ENCODE measurements at regions not wholly inside any gene's neighbourhood (a gene's known extent, or its start where the extent isn't known, plus 50 kb on each side); places are given as distances from the start of the nearest gene placed in this dataset.
A peak's percentile ranks its signal among the peaks of the same experiment; 100 is the strongest.

- peaks cover 4 to 25% (median 11%) of the 10 kb centered on the region in 11 donors for H3K9me3 Mint-ChIP-seq
- ATAC-seq: no peak
- peaks cover 4 to 6% (median 5%) of the 10 kb centered on the region in 5 donors for H3K36me3 Mint-ChIP-seq
- peak overlapping the region in 1 of 9 donors; percentile 41 for H3K27ac Mint-ChIP-seq
- ChIA-PET POLR2A (interaction anchor here (0.7 kb wide), 1 partner anchor 363 kb away, joined by 3 read pairs; no protein-coding TSS in a partner anchor), CTCF (interaction anchor here (1.0 kb wide), 1 partner anchor 17 kb away, joined by 4 read pairs; no protein-coding TSS in a partner anchor)
- peaks cover 0 to 26% (median 19%) of the 10 kb centered on the region in 7 donors for H3K4me1 Mint-ChIP-seq
- peaks cover 0 to 4% of the 10 kb centered on the region in 2 donors for H3K4me1 ChIP-seq (ENCODE audit: control insufficient read depth in 2 of 2, insufficient read depth in 2 of 2, low read length in 2 of 2)
- intact Hi-C loops (cut with micrococcal nuclease): no loop called here
- H3K27me3 ChIP-seq (ENCODE audit: control insufficient read depth in 2 of 2, insufficient read depth in 2 of 2, low read length in 2 of 2): no peaks in the 10 kb centered on the region
- no peaks in the 10 kb centered on the region for H3K36me3 ChIP-seq (ENCODE audit: control insufficient read depth in 2 of 3, insufficient read depth in 3 of 3, low read length in 3 of 3)
- no peak overlapping the region for H3K4me3 ChIP-seq (ENCODE audit: low read length)
- H3K27me3 Mint-ChIP-seq: peaks cover 0 to 4% (median 0%) of the 10 kb centered on the region in 5 donors
- H3K27ac ChIP-seq (ENCODE audit: low read depth, low read length): no peak overlapping the region
- DNase-seq: no peak
- no peak overlapping the region for H3K4me3 Mint-ChIP-seq
- H3K9me3 ChIP-seq (ENCODE audit: control insufficient read depth in 2 of 3, low read length in 3 of 3): peaks cover 0 to 8% (median 0%) of the 10 kb centered on the region in 3 experiments
Measured at GRCh38 chr2:105593221-105593967, 151.3 kb upstream of the NCK2 start.

- H3K9me3 Mint-ChIP-seq: peaks cover 5 to 36% (median 19%) of the 10 kb centered on the region in 11 donors
- intact Hi-C loops (cut with micrococcal nuclease): no loop called here
Measured at GRCh38 chr2:105592288-105592687, 152.4 kb upstream of the NCK2 start.

GRCh38 chr2:105590780-105591660 lies 153.7 kb upstream of the NCK2 start:
- ChIA-PET CTCF (interaction anchor here (1.8 kb wide), 1 partner anchor 14 kb away, joined by 6 read pairs; no protein-coding TSS in a partner anchor), POLR2A (interaction anchor here (0.9 to 1.2 kb wide), 2 partner anchors 8 to 395 kb away, joined by 3 read pairs; no protein-coding TSS in a partner anchor)
- H3K36me3 ChIP-seq (ENCODE audit: control insufficient read depth in 2 of 3, insufficient read depth in 3 of 3, low read length in 3 of 3): no peaks in the 10 kb centered on the region
- H3K27ac ChIP-seq (ENCODE audit: low read depth, low read length): no peak overlapping the region
- no peak overlapping the region for H3K4me3 Mint-ChIP-seq
- peaks cover 6 to 17% (median 11%) of the 10 kb centered on the region in 5 donors for H3K36me3 Mint-ChIP-seq
- ATAC-seq (no peak), DNase-seq (no peak)
- H3K4me1 ChIP-seq (ENCODE audit: control insufficient read depth in 2 of 2, insufficient read depth in 2 of 2, low read length in 2 of 2): peaks cover 0 to under 1% of the 10 kb centered on the region in 2 donors
- peaks cover 0 to 4% (median 0%) of the 10 kb centered on the region in 5 donors for H3K27me3 Mint-ChIP-seq
- peak overlapping the region in 1 of 9 donors; percentile 37 for H3K27ac Mint-ChIP-seq
- intact Hi-C loops (cut with micrococcal nuclease): no loop called here
- no peaks in the 10 kb centered on the region for H3K27me3 ChIP-seq (ENCODE audit: control insufficient read depth in 2 of 2, insufficient read depth in 2 of 2, low read length in 2 of 2)
- no peak overlapping the region for H3K4me3 ChIP-seq (ENCODE audit: low read length)
- peaks cover 0 to 9% (median 3%) of the 10 kb centered on the region in 7 donors for H3K4me1 Mint-ChIP-seq
- peaks cover 0 to 8% (median 0%) of the 10 kb centered on the region in 3 experiments for H3K9me3 ChIP-seq (ENCODE audit: control insufficient read depth in 2 of 3, low read length in 3 of 3)
- peaks cover 5 to 37% (median 19%) of the 10 kb centered on the region in 11 donors for H3K9me3 Mint-ChIP-seq

More at GRCh38 chr2:105592288-105592687, 152.4 kb upstream of the NCK2 start:
- no peak overlapping the region for H3K4me3 Mint-ChIP-seq
- CTCF ChIA-PET: interaction anchor here (1.8 kb wide), 1 partner anchor 16 kb away, joined by 6 read pairs; no protein-coding TSS in a partner anchor
- Histone ChIP-seq H3K9me3 (ENCODE audit: control insufficient read depth in 2 of 3, low read length in 3 of 3) (peaks cover 0 to 8% (median 0%) of the 10 kb centered on the region in 3 experiments), H3K27me3 (ENCODE audit: control insufficient read depth in 2 of 2, insufficient read depth in 2 of 2, low read length in 2 of 2) (no peaks in the 10 kb centered on the region), H3K4me3 (ENCODE audit: low read length) (no peak overlapping the region), H3K36me3 (ENCODE audit: control insufficient read depth in 2 of 3, insufficient read depth in 3 of 3, low read length in 3 of 3) (no peaks in the 10 kb centered on the region), H3K27ac (ENCODE audit: low read depth, low read length) (no peak overlapping the region), H3K4me1 (ENCODE audit: control insufficient read depth in 2 of 2, insufficient read depth in 2 of 2, low read length in 2 of 2) (peaks cover 0 to 4% of the 10 kb centered on the region in 2 donors)
- H3K4me1 Mint-ChIP-seq: peaks cover 0 to 16% (median 10%) of the 10 kb centered on the region in 7 donors
- no peak overlapping the region for H3K27ac Mint-ChIP-seq
- ATAC-seq: no peak
- no peak for DNase-seq
- H3K36me3 Mint-ChIP-seq: peaks cover 6 to 16% (median 11%) of the 10 kb centered on the region in 5 donors
- peaks cover 0 to 4% (median 0%) of the 10 kb centered on the region in 5 donors for H3K27me3 Mint-ChIP-seq
- POLR2A ChIA-PET: interaction anchor here (1.2 kb wide), 1 partner anchor 9 kb away, joined by 3 read pairs; no protein-coding TSS in a partner anchor

- H3K27me3 ChIP-seq (ENCODE audit: control insufficient read depth in 2 of 2, insufficient read depth in 2 of 2, low read length in 2 of 2): no peaks in the 10 kb centered on the region
- peaks cover 0 to 8% (median 0%) of the 10 kb centered on the region in 3 experiments for H3K9me3 ChIP-seq (ENCODE audit: control insufficient read depth in 2 of 3, low read length in 3 of 3)
- ChIA-PET POLR2A (interaction anchor here (0.6 kb wide), 1 partner anchor 42 kb away, joined by 3 read pairs; no protein-coding TSS in a partner anchor), CTCF (no interaction called here)
- Mint-ChIP-seq H3K9me3 (peaks cover 5 to 37% (median 19%) of the 10 kb centered on the region in 11 donors), H3K36me3 (peaks cover 6 to 17% (median 11%) of the 10 kb centered on the region in 5 donors), H3K4me1 (peaks cover 13 to 18% (median 17%) of the 10 kb centered on the region in 7 donors), H3K4me3 (no peak overlapping the region), H3K27me3 (peaks cover 0 to 4% (median 0%) of the 10 kb centered on the region in 5 donors), H3K27ac (no peak overlapping the region)
- no peak overlapping the region for H3K27ac ChIP-seq (ENCODE audit: low read depth, low read length)
- no peaks in the 10 kb centered on the region for H3K36me3 ChIP-seq (ENCODE audit: control insufficient read depth in 2 of 3, insufficient read depth in 3 of 3, low read length in 3 of 3)
- H3K4me3 ChIP-seq (ENCODE audit: low read length): no peak overlapping the region
- ATAC-seq (no peak), DNase-seq (no peak)
- H3K4me1 ChIP-seq (ENCODE audit: control insufficient read depth in 2 of 2, insufficient read depth in 2 of 2, low read length in 2 of 2): peaks cover 0 to 13% of the 10 kb centered on the region in 2 donors
- intact Hi-C loops (cut with micrococcal nuclease): no loop called here
Measured at GRCh38 chr2:105588581-105588980, 156.1 kb upstream of the NCK2 start.

GRCh38 chr2:105587637-105588036 lies 157.1 kb upstream of the NCK2 start:
- no peak for ATAC-seq
- ChIA-PET CTCF (no interaction called here), POLR2A (no interaction called here)
- Mint-ChIP-seq H3K4me1 (peaks cover 17 to 28% (median 26%) of the 10 kb centered on the region in 7 donors), H3K4me3 (no peak overlapping the region), H3K27me3 (peaks cover 0 to 3% (median 0%) of the 10 kb centered on the region in 5 donors), H3K36me3 (peaks cover 6 to 17% (median 11%) of the 10 kb centered on the region in 5 donors), H3K9me3 (peaks cover 5 to 37% (median 19%) of the 10 kb centered on the region in 11 donors), H3K27ac (no peak overlapping the region)
- Histone ChIP-seq H3K27ac (ENCODE audit: low read depth, low read length) (no peak overlapping the region), H3K4me3 (ENCODE audit: low read length) (no peak overlapping the region), H3K4me1 (ENCODE audit: control insufficient read depth in 2 of 2, insufficient read depth in 2 of 2, low read length in 2 of 2) (peaks cover 0 to 18% of the 10 kb centered on the region in 2 donors), H3K36me3 (ENCODE audit: control insufficient read depth in 2 of 3, insufficient read depth in 3 of 3, low read length in 3 of 3) (no peaks in the 10 kb centered on the region), H3K27me3 (ENCODE audit: control insufficient read depth in 2 of 2, insufficient read depth in 2 of 2, low read length in 2 of 2) (no peaks in the 10 kb centered on the region), H3K9me3 (ENCODE audit: control insufficient read depth in 2 of 3, low read length in 3 of 3) (peaks cover 0 to 8% (median 0%) of the 10 kb centered on the region in 3 experiments)
- no peak for DNase-seq
- intact Hi-C loops (cut with micrococcal nuclease): no loop called here

- H3K27me3 ChIP-seq (ENCODE audit: control insufficient read depth in 2 of 2, insufficient read depth in 2 of 2, low read length in 2 of 2): no peaks in the 10 kb centered on the region
- Mint-ChIP-seq H3K27ac (peak overlapping the region in 7 of 9 donors; percentile 10 to 82 (median 56)), H3K9me3 (peaks cover 1 to 26% (median 13%) of the 10 kb centered on the region in 11 donors), H3K4me1 (peaks cover 17 to 42% (median 29%) of the 10 kb centered on the region in 7 donors), H3K27me3 (peaks cover 0 to 6% (median 0%) of the 10 kb centered on the region in 5 donors), H3K36me3 (peaks cover 5 to 15% (median 10%) of the 10 kb centered on the region in 5 donors), H3K4me3 (peak overlapping the region in 7 of 10 donors; percentile 9 to 36 (median 26))
- intact Hi-C loops (cut with micrococcal nuclease): no loop called here
- DNase-seq (no peak), ATAC-seq (no peak)
- CTCF ChIA-PET: no interaction called here
- peaks cover 0 to 21% of the 10 kb centered on the region in 2 donors for H3K4me1 ChIP-seq (ENCODE audit: control insufficient read depth in 2 of 2, insufficient read depth in 2 of 2, low read length in 2 of 2)
- no peak overlapping the region for H3K27ac ChIP-seq (ENCODE audit: low read depth, low read length)
- POLR2A ChIA-PET: interaction anchor here (1.1 kb wide), 1 partner anchor 468 kb away, joined by 3 read pairs; no protein-coding TSS in a partner anchor
- peaks cover 0 to 6% (median 0%) of the 10 kb centered on the region in 3 experiments for H3K9me3 ChIP-seq (ENCODE audit: control insufficient read depth in 2 of 3, low read length in 3 of 3)
- no peak overlapping the region for H3K4me3 ChIP-seq (ENCODE audit: low read length)
- no peaks in the 10 kb centered on the region for H3K36me3 ChIP-seq (ENCODE audit: control insufficient read depth in 2 of 3, insufficient read depth in 3 of 3, low read length in 3 of 3)
Measured at GRCh38 chr2:105584435-105585010, 160.2 kb upstream of the NCK2 start.
